KBM-7 (cell line): ENCODE measurements at regions not wholly inside any gene's neighbourhood (a gene's known extent, or its start where the extent isn't known, plus 50 kb on each side); places are given as distances from the start of the nearest gene placed in this dataset.

ENCODE experiments used
- DNase-seq: peaks from one replicate; pipeline ENCODE4 v3.0.0-alpha.2; 2015
- in situ Hi-C: fragments of 300-500 bp; cut with MboI; formaldehyde crosslinking; loops from 2 replicates; pipeline ENCODE4 v1.14.3; 2020; ENCODE audit warnings: low sequenced_read_pairs, low pct_unique_long_range_greater_than_20kb, mixed read lengths

GRCh38 chr1:228863776-228864175 is 128.5 kb downstream of the RHOU start:
- no peak for DNase-seq
- in situ Hi-C loops: no loop called here

- in situ Hi-C loops: no loop called here
Observed at GRCh38 chr1:228865627-228866330, 130.5 kb downstream of the RHOU start.

GRCh38 chr1:228866468-228866867 is 131.2 kb downstream of the RHOU start:
- DNase-seq: no peak
- in situ Hi-C loops: no loop called here

More at GRCh38 chr1:228865627-228866330, 130.5 kb downstream of the RHOU start:
- no peak for DNase-seq

GRCh38 chr1:228867108-228867950 is 132.1 kb downstream of the RHOU start:
- in situ Hi-C loops: no loop called here
- no peak for DNase-seq

GRCh38 chr1:228867951-228868730 is 132.9 kb downstream of the RHOU start:
- DNase-seq: no peak
- in situ Hi-C loops: no loop called here

- in situ Hi-C loops: no loop called here
- DNase-seq: no peak
Observed at GRCh38 chr1:228868731-228869024, 133.4 kb downstream of the RHOU start.

GRCh38 chr1:228869312-228869824 is 134.1 kb downstream of the RHOU start:
- in situ Hi-C loops: no loop called here
- DNase-seq: no peak

GRCh38 chr1:228870041-228870713 is 134.9 kb downstream of the RHOU start:
- DNase-seq: no peak
- in situ Hi-C loops: no loop called here

GRCh38 chr1:228871314-228872061 is 136.2 kb downstream of the RHOU start:
- no peak for DNase-seq
- in situ Hi-C loops: no loop called here

- no peak for DNase-seq
- in situ Hi-C loops: no loop called here
Observed at GRCh38 chr1:228872080-228872479, 136.8 kb downstream of the RHOU start.

GRCh38 chr1:228873709-228874108 is 138.4 kb downstream of the RHOU start:
- in situ Hi-C loops: no loop called here
- no peak for DNase-seq

- no peak for DNase-seq
- in situ Hi-C loops: no loop called here
Observed at GRCh38 chr1:228875741-228876140, 140.5 kb downstream of the RHOU start.

GRCh38 chr1:228876187-228876586 is 140.9 kb downstream of the RHOU start:
- in situ Hi-C loops: no loop called here

GRCh38 chr1:228879164-228879563 is 143.9 kb downstream of the RHOU start:
- in situ Hi-C loops: no loop called here
- DNase-seq: no peak

More at GRCh38 chr1:228876187-228876586, 140.9 kb downstream of the RHOU start:
- no peak for DNase-seq

GRCh38 chr1:228882041-228882770 is 146.9 kb downstream of the RHOU start:
- in situ Hi-C loops: no loop called here

GRCh38 chr1:228882771-228883450 is 147.6 kb downstream of the RHOU start:
- in situ Hi-C loops: no loop called here
- DNase-seq: no peak

More at GRCh38 chr1:228882041-228882770, 146.9 kb downstream of the RHOU start:
- no peak for DNase-seq

- DNase-seq: no peak
Observed at GRCh38 chr1:228883535-228883934, 148.3 kb downstream of the RHOU start.

More at GRCh38 chr1:228883535-228883934, 148.3 kb downstream of the RHOU start:
- in situ Hi-C loops: no loop called here
